Neural cell (in vitro differentiated cells): ENCODE measurements at regions not wholly inside any gene's neighbourhood (a gene's known extent, or its start where the extent isn't known, plus 50 kb on each side); places are given as distances from the start of the nearest gene placed in this dataset.

Source experiments
- H2AFZ ChIP-seq: fragments of 200-600, 300-800 bp; sonication (generic), shearing (Covaris generic); 2 replicates; pipeline ENCODE4 v1.6.0; 2014; ENCODE audit warnings: low read depth, mild to moderate bottlenecking, antibody characterized with exemption, low read length, moderate library complexity
- H3F3A ChIP-seq: fragments of 200-600 bp; shearing (Covaris generic); 2 replicates; pipeline ENCODE4 v1.6.1; 2016; ENCODE audit warnings: mild to moderate bottlenecking, moderate library complexity, mixed read lengths, antibody characterized with exemption, low read length; ENCODE audit not compliant: insufficient read depth, poor library complexity, severe bottlenecking
- H3K27ac ChIP-seq: fragments of 200-600, 300-800 bp; sonication (generic), shearing (Covaris generic); 2 replicates; pipeline ENCODE4 v1.5.1; 2014; ENCODE audit warnings: mild to moderate bottlenecking, low read length, moderate library complexity
- H3K27me3 ChIP-seq: fragments of 300-800, 200-600 bp; sonication (generic), shearing (Covaris generic); 2 replicates; pipeline ENCODE4 v1.6.0; 2014; ENCODE audit warnings: mild to moderate bottlenecking, low read depth, low read length, moderate library complexity; ENCODE audit not compliant: insufficient read depth
- H3K36me3 ChIP-seq: fragments of 300-800, 200-600 bp; sonication (generic), shearing (Covaris generic); 2 replicates; pipeline ENCODE4 v1.5.1; 2014; ENCODE audit warnings: mild to moderate bottlenecking, antibody characterized with exemption, low read length, moderate library complexity; ENCODE audit not compliant: insufficient read depth
- H3K4me2 ChIP-seq: fragments of 300-800, 200-600 bp; sonication (generic), shearing (Covaris generic); 2 replicates; pipeline ENCODE4 v1.6.0; 2014; ENCODE audit warnings: mild to moderate bottlenecking, low read length
- H3K4me3 ChIP-seq: fragments of 300-800, 200-600 bp; sonication (generic), shearing (Covaris generic); 2 replicates; pipeline ENCODE4 v1.5.1; 2014; ENCODE audit warnings: mild to moderate bottlenecking, low read length, moderate library complexity
- H3K79me2 ChIP-seq: fragments of 200-600 bp; shearing (Covaris generic); replicated peaks from 2 replicates; pipeline ENCODE4 v1.6.0; 2014; ENCODE audit warnings: mild to moderate bottlenecking, low read length, moderate library complexity; ENCODE audit not compliant: insufficient read depth
- H3K9ac ChIP-seq: fragments of 300-800, 200-600 bp; sonication (generic), shearing (Covaris generic); 2 replicates; pipeline ENCODE4 v1.6.1; 2016; ENCODE audit warnings: mild to moderate bottlenecking, low read length, mixed read lengths
- H3K9me2 ChIP-seq: fragments of 200-600 bp; shearing (Covaris generic); 2 replicates; pipeline ENCODE4 v1.6.1; 2016; ENCODE audit warnings: mild to moderate bottlenecking, low read length, mixed read lengths; ENCODE audit not compliant: insufficient read depth
- H3K9me3 ChIP-seq: fragments of 200-600, 300-800 bp; sonication (generic), shearing (Covaris generic); 2 replicates; pipeline ENCODE4 v1.6.1; 2016; ENCODE audit warnings: mild to moderate bottlenecking, mixed run types, low read length, moderate library complexity, mixed read lengths
- H4K20me1 ChIP-seq: fragments of 200-600 bp; shearing (Covaris generic); 2 replicates; pipeline ENCODE4 v1.6.1; 2016; ENCODE audit warnings: mild to moderate bottlenecking, mixed run types; ENCODE audit not compliant: insufficient read depth
- EP300 ChIP-seq: fragments of 450-650 bp; conservative IDR thresholded peaks from 2 replicates; pipeline ENCODE4 v1.6.1; 2014; ENCODE audit warnings: antibody characterized with exemption, mild to moderate bottlenecking, moderate library complexity; ENCODE audit not compliant: poor library complexity, severe bottlenecking
- EZH2 ChIP-seq: fragments of 200-600, 300-800 bp; shearing (Covaris generic), sonication (generic); IDR thresholded peaks from 2 replicates; pipeline ENCODE4 v1.6.1; 2014; ENCODE audit warnings: antibody characterized with exemption, low read length, borderline replicate concordance, mild to moderate bottlenecking; ENCODE audit not compliant: insufficient read depth, poor library complexity, severe bottlenecking
- MXI1 ChIP-seq: fragments of 450-650 bp; conservative IDR thresholded peaks from 2 replicates; pipeline ENCODE4 v1.6.1; 2014; ENCODE audit warnings: antibody characterized with exemption, mild to moderate bottlenecking; ENCODE audit not compliant: poor library complexity, severe bottlenecking
- POLR2AphosphoS5 ChIP-seq: IDR thresholded peaks from 2 replicates; pipeline ENCODE4 v1.6.1; 2012
- RAD21 ChIP-seq: fragments of 450-650 bp; conservative IDR thresholded peaks from 2 replicates; pipeline ENCODE4 v1.6.1; 2014; ENCODE audit warnings: antibody characterized with exemption, mild to moderate bottlenecking, moderate library complexity
- SMC3 ChIP-seq: fragments of 450-650 bp; conservative IDR thresholded peaks from 2 replicates; pipeline ENCODE4 v1.6.1; 2014; ENCODE audit warnings: antibody characterized with exemption, mild to moderate bottlenecking, moderate library complexity; ENCODE audit not compliant: poor library complexity
- TAF1 ChIP-seq: IDR thresholded peaks from 2 replicates; pipeline ENCODE4 v1.6.1; 2012; ENCODE audit warnings: low read depth
- TF ChIP-seq, protein P1 (sequence below): fragments of 450-650 bp; IDR thresholded peaks from 2 replicates; pipeline ENCODE4 v1.5.1; 2014; ENCODE audit warnings: antibody characterized with exemption, mild to moderate bottlenecking, moderate library complexity; ENCODE audit not compliant: poor library complexity, severe bottlenecking
- TF ChIP-seq, protein P2 (sequence below): IDR thresholded peaks from 2 replicates; pipeline ENCODE4 v1.6.1; 2012; ENCODE audit warnings: borderline replicate concordance

DNA sequence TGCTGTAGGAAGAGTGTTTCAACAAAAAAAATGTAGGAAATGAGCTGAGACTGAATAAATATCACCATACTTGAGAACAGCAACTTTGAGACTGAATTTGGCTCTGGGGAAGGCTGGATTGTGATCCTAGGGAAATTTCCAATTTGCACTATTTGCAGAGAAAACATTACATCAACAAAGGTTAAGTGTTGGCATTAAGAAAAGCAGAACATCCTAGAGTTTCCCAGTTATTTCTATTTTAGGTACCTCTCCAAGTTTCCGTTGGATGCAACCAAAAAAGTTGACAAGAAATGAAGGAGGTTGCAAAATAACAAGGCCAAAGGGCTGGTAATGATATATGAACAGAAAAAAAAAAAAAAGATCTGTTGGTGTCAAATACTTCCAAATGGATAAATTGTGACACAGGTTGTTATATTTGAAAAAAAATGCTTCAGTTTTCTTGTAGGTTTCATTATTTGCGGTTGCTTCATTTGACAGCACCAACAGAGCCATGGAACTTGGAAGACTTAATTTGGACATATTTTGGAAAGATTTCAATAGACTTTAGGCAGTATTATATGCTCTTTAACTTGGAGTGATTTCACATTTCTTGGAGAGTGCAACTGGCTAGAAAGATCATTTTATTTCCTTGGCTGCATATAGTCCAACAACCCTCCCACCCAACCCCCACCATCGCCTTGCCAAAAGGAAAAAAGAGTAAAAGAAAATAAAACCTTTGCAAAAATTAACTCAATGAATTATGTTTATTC lies 230.8 kb downstream of the ZNF608 start:
- Histone ChIP-seq H3K9me3 (no peaks in the 10 kb centered on the region), H3K36me3 (no peaks in the 10 kb centered on the region), H3F3A (no peaks in the 10 kb centered on the region), H4K20me1 (no peaks in the 10 kb centered on the region), H3K4me2 (no peak overlapping the region), H3K79me2 (no peaks in the 10 kb centered on the region), H2AFZ (peak overlapping the region; percentile 28), H3K9ac (no peak overlapping the region), H3K27ac (peak overlapping the region; percentile 45), H3K27me3 (no peaks in the 10 kb centered on the region), H3K4me3 (no peak overlapping the region), H3K9me2 (no peaks in the 10 kb centered on the region)
- TF ChIP-seq SMC3: no peak
- TF ChIP-seq, protein P1, sequence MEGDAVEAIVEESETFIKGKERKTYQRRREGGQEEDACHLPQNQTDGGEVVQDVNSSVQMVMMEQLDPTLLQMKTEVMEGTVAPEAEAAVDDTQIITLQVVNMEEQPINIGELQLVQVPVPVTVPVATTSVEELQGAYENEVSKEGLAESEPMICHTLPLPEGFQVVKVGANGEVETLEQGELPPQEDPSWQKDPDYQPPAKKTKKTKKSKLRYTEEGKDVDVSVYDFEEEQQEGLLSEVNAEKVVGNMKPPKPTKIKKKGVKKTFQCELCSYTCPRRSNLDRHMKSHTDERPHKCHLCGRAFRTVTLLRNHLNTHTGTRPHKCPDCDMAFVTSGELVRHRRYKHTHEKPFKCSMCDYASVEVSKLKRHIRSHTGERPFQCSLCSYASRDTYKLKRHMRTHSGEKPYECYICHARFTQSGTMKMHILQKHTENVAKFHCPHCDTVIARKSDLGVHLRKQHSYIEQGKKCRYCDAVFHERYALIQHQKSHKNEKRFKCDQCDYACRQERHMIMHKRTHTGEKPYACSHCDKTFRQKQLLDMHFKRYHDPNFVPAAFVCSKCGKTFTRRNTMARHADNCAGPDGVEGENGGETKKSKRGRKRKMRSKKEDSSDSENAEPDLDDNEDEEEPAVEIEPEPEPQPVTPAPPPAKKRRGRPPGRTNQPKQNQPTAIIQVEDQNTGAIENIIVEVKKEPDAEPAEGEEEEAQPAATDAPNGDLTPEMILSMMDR: no peak

DNA sequence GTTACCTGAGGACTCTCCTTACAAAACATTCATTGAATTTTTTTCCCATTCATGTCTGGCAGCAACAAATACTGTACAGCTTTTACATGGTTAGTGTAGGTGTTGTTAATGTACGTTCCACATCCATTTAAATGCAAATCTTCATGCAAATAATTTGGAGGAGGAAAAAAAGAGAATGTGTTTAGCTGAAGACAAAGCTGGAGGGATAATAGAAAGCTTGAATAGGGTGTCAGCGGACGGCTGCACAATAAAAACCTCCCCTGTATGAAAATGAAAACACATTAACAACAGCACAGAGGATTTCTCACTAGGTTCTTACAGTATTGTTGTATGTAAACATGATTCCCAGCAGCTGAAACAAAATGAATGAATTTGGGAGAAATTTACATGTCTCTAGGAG lies 231.5 kb downstream of the ZNF608 start:
- no peak overlapping the region for H3K4me3 ChIP-seq
- H4K20me1 ChIP-seq: no peaks in the 10 kb centered on the region
- no peaks in the 10 kb centered on the region for H3K79me2 ChIP-seq
- H3K9me2 ChIP-seq: no peaks in the 10 kb centered on the region
- no peaks in the 10 kb centered on the region for H3K9me3 ChIP-seq
- TF ChIP-seq RAD21 (no peak), TAF1 (no peak), MXI1 (no peak), POLR2AphosphoS5 (no peak), EZH2 (no peak), EP300 (no peak), SMC3 (no peak)
- TF ChIP-seq, protein P1: no peak
- TF ChIP-seq, protein P2, sequence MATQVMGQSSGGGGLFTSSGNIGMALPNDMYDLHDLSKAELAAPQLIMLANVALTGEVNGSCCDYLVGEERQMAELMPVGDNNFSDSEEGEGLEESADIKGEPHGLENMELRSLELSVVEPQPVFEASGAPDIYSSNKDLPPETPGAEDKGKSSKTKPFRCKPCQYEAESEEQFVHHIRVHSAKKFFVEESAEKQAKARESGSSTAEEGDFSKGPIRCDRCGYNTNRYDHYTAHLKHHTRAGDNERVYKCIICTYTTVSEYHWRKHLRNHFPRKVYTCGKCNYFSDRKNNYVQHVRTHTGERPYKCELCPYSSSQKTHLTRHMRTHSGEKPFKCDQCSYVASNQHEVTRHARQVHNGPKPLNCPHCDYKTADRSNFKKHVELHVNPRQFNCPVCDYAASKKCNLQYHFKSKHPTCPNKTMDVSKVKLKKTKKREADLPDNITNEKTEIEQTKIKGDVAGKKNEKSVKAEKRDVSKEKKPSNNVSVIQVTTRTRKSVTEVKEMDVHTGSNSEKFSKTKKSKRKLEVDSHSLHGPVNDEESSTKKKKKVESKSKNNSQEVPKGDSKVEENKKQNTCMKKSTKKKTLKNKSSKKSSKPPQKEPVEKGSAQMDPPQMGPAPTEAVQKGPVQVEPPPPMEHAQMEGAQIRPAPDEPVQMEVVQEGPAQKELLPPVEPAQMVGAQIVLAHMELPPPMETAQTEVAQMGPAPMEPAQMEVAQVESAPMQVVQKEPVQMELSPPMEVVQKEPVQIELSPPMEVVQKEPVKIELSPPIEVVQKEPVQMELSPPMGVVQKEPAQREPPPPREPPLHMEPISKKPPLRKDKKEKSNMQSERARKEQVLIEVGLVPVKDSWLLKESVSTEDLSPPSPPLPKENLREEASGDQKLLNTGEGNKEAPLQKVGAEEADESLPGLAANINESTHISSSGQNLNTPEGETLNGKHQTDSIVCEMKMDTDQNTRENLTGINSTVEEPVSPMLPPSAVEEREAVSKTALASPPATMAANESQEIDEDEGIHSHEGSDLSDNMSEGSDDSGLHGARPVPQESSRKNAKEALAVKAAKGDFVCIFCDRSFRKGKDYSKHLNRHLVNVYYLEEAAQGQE: no peak
- H3F3A ChIP-seq: no peaks in the 10 kb centered on the region
- no peak overlapping the region for H3K4me2 ChIP-seq
- peak overlapping the region; percentile 28 for H2AFZ ChIP-seq
- H3K27ac ChIP-seq: peak overlapping the region; percentile 45
- H3K9ac ChIP-seq: peak overlapping the region; percentile 10
- no peaks in the 10 kb centered on the region for H3K27me3 ChIP-seq
- H3K36me3 ChIP-seq: no peaks in the 10 kb centered on the region
